ENCODE measurements at regions not wholly inside any gene's neighbourhood (a gene's known extent, or its start where the extent isn't known, plus 50 kb on each side); places are given as distances from the start of the nearest gene placed in this dataset.

GRCh38 chr2:128646691-128647090, 328.0 kb upstream of the HS6ST1 start:
- ChIA-PET CTCF (interaction anchor here (1.8 kb wide), 1 partner anchor 8 kb away, joined by 5 read pairs; no protein-coding TSS in a partner anchor), POLR2A (no interaction called here)
- no peaks in the 10 kb centered on the region for H3K9me3 ChIP-seq
- no peak overlapping the region for H3K4me3 ChIP-seq (ENCODE audit: low read depth in 2 of 2, low read length in 1 of 2)
- no peaks in the 10 kb centered on the region for H3K9me2 ChIP-seq
- H3K27me3 ChIP-seq (ENCODE audit: insufficient read depth): no peaks in the 10 kb centered on the region
- H3K4me2 ChIP-seq: no peak overlapping the region
- H3K36me3 ChIP-seq (replicated peaks in 1 of 2; ENCODE audit: control insufficient read depth in 1 of 2, insufficient read depth in 2 of 2, low read length in 1 of 2): no peaks in the 10 kb centered on the region
- TF ChIP-seq CHD2 (IDR thresholded peaks at IDR 0.05; ENCODE audit: low read length, partially characterized antibody) (no peak), RFX5 (IDR thresholded peaks at IDR 0.05; ENCODE audit: low read length) (no peak), CTCF (IDR thresholded peaks at IDR 0.05) (no peak)
- no peaks in the 10 kb centered on the region for H3F3A ChIP-seq (replicated peaks; ENCODE audit: insufficient read depth)
- no peaks in the 10 kb centered on the region for H3K79me2 ChIP-seq (ENCODE audit: insufficient read depth)
- 28% methylated on average over 3 of the region's 3 CpGs for WGBS (ENCODE audit: low lambda C conversion rate)
- H3K9ac ChIP-seq: no peak overlapping the region
- no peak overlapping the region for H3K27ac ChIP-seq (ENCODE audit: low read depth in 2 of 2, low read length in 1 of 2)
- H4K20me1 ChIP-seq (ENCODE audit: insufficient read depth): no peaks in the 10 kb centered on the region
- no peak overlapping the region for H2AFZ ChIP-seq (ENCODE audit: low read depth)
- H3K4me1 ChIP-seq (ENCODE audit: control insufficient read depth in 1 of 2, insufficient read depth in 2 of 2, low read depth in 1 of 2, low read length in 1 of 2): no peaks in the 10 kb centered on the region
- DNase-seq: no peak

GRCh38 chr2:128651000-128651399, 332.3 kb upstream of the HS6ST1 start:
- Histone ChIP-seq H4K20me1 (ENCODE audit: insufficient read depth) (no peaks in the 10 kb centered on the region), H3K9me2 (no peaks in the 10 kb centered on the region), H3K4me1 (ENCODE audit: control insufficient read depth in 1 of 2, insufficient read depth in 2 of 2, low read depth in 1 of 2, low read length in 1 of 2) (no peaks in the 10 kb centered on the region), H3K27ac (ENCODE audit: low read depth in 2 of 2, low read length in 1 of 2) (no peak overlapping the region), H3K4me3 (ENCODE audit: low read depth in 2 of 2, low read length in 1 of 2) (no peak overlapping the region), H3K4me2 (no peak overlapping the region), H3K9me3 (no peaks in the 10 kb centered on the region), H3K36me3 (replicated peaks in 1 of 2; ENCODE audit: control insufficient read depth in 1 of 2, insufficient read depth in 2 of 2, low read length in 1 of 2) (no peaks in the 10 kb centered on the region), H3K27me3 (ENCODE audit: insufficient read depth) (no peaks in the 10 kb centered on the region), H3F3A (replicated peaks; ENCODE audit: insufficient read depth) (no peaks in the 10 kb centered on the region), H3K79me2 (ENCODE audit: insufficient read depth) (no peaks in the 10 kb centered on the region), H2AFZ (ENCODE audit: low read depth) (no peak overlapping the region), H3K9ac (no peak overlapping the region)
- POLR2A ChIA-PET: no interaction called here
- 32% methylated on average over 2 of the region's 2 CpGs for WGBS (ENCODE audit: low lambda C conversion rate)
- no peak for DNase-seq
- CTCF ChIA-PET: no interaction called here
- TF ChIP-seq USF2 (IDR thresholded peaks at IDR 0.05; ENCODE audit: borderline replicate concordance, low read depth, low read length): no peak

- Histone ChIP-seq H3K79me2 (ENCODE audit: insufficient read depth) (no peaks in the 10 kb centered on the region), H3K9me3 (no peaks in the 10 kb centered on the region), H3K4me3 (ENCODE audit: low read depth in 2 of 2, low read length in 1 of 2) (no peak overlapping the region), H3K4me2 (no peak overlapping the region), H3K36me3 (replicated peaks in 1 of 2; ENCODE audit: control insufficient read depth in 1 of 2, insufficient read depth in 2 of 2, low read length in 1 of 2) (no peaks in the 10 kb centered on the region), H3K9ac (no peak overlapping the region), H3K9me2 (no peaks in the 10 kb centered on the region), H2AFZ (ENCODE audit: low read depth) (no peak overlapping the region), H3K27me3 (ENCODE audit: insufficient read depth) (no peaks in the 10 kb centered on the region), H4K20me1 (ENCODE audit: insufficient read depth) (no peaks in the 10 kb centered on the region), H3F3A (replicated peaks; ENCODE audit: insufficient read depth) (no peaks in the 10 kb centered on the region), H3K4me1 (ENCODE audit: control insufficient read depth in 1 of 2, insufficient read depth in 2 of 2, low read depth in 1 of 2, low read length in 1 of 2) (no peaks in the 10 kb centered on the region), H3K27ac (ENCODE audit: low read depth in 2 of 2, low read length in 1 of 2) (no peak overlapping the region)
- CTCF ChIA-PET: no interaction called here
- no peak for DNase-seq
- 17% methylated on average over 5 of the region's 5 CpGs for WGBS (ENCODE audit: low lambda C conversion rate)
- POLR2A ChIA-PET: no interaction called here
- TF ChIP-seq NFIC (IDR thresholded peaks at IDR 0.05; ENCODE audit: borderline replicate concordance): no peak
- TF ChIP-seq RXRA (IDR thresholded peaks at IDR 0.05; ENCODE audit: borderline replicate concordance, low read depth): no peak
- TF ChIP-seq RAD21 (IDR thresholded peaks at IDR 0.05; ENCODE audit: low read length): no peak
- TF ChIP-seq REST (IDR thresholded peaks at IDR 0.05; ENCODE audit: low read depth, low read length): no peak
- no peak for TF ChIP-seq IRF3 (IDR thresholded peaks at IDR 0.05; ENCODE audit: low read depth, low read length)
- TF ChIP-seq USF2 (IDR thresholded peaks at IDR 0.05; ENCODE audit: borderline replicate concordance, low read depth, low read length): no peak
- TF ChIP-seq TCF12 (IDR thresholded peaks at IDR 0.05): no peak
- no peak for TF ChIP-seq TEAD4 (IDR thresholded peaks at IDR 0.05; ENCODE audit: borderline replicate concordance, insufficient read depth)
- no peak for TF ChIP-seq EP300 (IDR thresholded peaks at IDR 0.05; ENCODE audit: borderline replicate concordance in 1 of 2, low read depth in 1 of 2, low read length in 1 of 2)
- no peak for TF ChIP-seq GABPA (IDR thresholded peaks at IDR 0.05; ENCODE audit: low read depth)
- no peak for TF ChIP-seq GATA2 (CRISPR knock-in tag; IDR thresholded peaks at IDR 0.05)
Measured at GRCh38 chr2:128654408-128654807, 335.7 kb upstream of the HS6ST1 start.

All from SK-N-SH (cell line).